Adipocyte (in vitro differentiated cells): ENCODE measurements at regions not wholly inside any gene's neighbourhood (a gene's known extent, or its start where the extent isn't known, plus 50 kb on each side); places are given as distances from the start of the nearest gene placed in this dataset.
"Not testable (repeated sequence)": the region's sequence is repeated elsewhere in the genome, so short reads cannot be mapped to it uniquely, and the experiment has no call there.

Source experiments
- DNase-seq: peaks from one replicate; pipeline ENCODE4 v3.0.0-alpha.2; 2015; ENCODE audit warnings: low read depth
- H3K27me3 ChIP-seq: replicated peaks from 2 replicates; pipeline ENCODE4 v1.7.0; 2013; ENCODE audit warnings: mild to moderate bottlenecking, low read length, moderate library complexity; ENCODE audit not compliant: control insufficient read depth, insufficient read depth
- H3K36me3 ChIP-seq: 2 replicates; pipeline ENCODE4 v1.7.0; 2013; ENCODE audit warnings: low read length, mild to moderate bottlenecking, moderate library complexity; ENCODE audit not compliant: control insufficient read depth, insufficient read depth, severe bottlenecking
- H3K4me1 ChIP-seq: 2 replicates; pipeline ENCODE4 v1.7.0; 2013; ENCODE audit warnings: mild to moderate bottlenecking, low read length, moderate library complexity; ENCODE audit not compliant: control insufficient read depth, insufficient read depth
- H3K4me3 ChIP-seq: 2 replicates; pipeline ENCODE4 v1.7.0; 2013; ENCODE audit warnings: mild to moderate bottlenecking, low read length, moderate library complexity
- H3K9ac ChIP-seq: 2 replicates; pipeline ENCODE4 v1.7.0; 2013; ENCODE audit warnings: mild to moderate bottlenecking, low read length, moderate library complexity
- H3K9me3 ChIP-seq: 2 replicates; pipeline ENCODE4 v1.7.0; 2013; ENCODE audit warnings: mild to moderate bottlenecking, low read length, moderate library complexity; ENCODE audit not compliant: control insufficient read depth

GRCh38 chr9:25381141-25381540, 297.1 kb downstream of the TUSC1 start:
- no peaks in the 10 kb centered on the region for H3K36me3 ChIP-seq
- no peak overlapping the region for H3K9ac ChIP-seq
- no peaks in the 10 kb centered on the region for H3K27me3 ChIP-seq
- H3K4me3 ChIP-seq: no peak overlapping the region
- peaks cover 6% of the 10 kb centered on the region for H3K4me1 ChIP-seq
- H3K9me3 ChIP-seq: no peaks in the 10 kb centered on the region
- DNase-seq: no peak

DNA sequence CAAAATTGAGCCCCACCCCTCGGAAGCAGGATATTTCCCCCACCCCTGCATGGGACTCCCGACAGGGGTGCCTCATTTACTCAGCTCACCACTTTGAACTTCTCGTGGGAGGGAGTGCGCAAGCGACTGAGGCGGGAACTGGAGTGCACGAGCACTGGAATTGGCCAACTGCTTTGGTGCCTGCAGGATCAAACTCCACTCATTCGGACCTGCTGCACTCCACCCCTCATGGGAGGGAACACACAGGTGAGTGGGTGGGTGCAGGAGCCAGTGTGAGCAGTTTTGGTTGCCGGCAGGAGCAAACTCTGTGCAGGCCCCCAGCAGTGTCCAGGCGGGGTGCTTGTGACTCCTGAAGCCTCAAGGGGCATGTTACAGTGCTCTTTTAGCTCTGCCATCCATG, 301.2 kb downstream of the TUSC1 start:
- no peak for DNase-seq
- Histone ChIP-seq H3K9ac (no peak overlapping the region), H3K27me3 (no peaks in the 10 kb centered on the region), H3K36me3 (no peaks in the 10 kb centered on the region), H3K9me3 (peaks cover 3% of the 10 kb centered on the region), H3K4me3 (no peak overlapping the region), H3K4me1 (peaks cover 6% of the 10 kb centered on the region)

- H3K36me3 ChIP-seq: no peaks in the 10 kb centered on the region
- H3K9ac ChIP-seq: no peak overlapping the region
- no peak for DNase-seq
- H3K4me3 ChIP-seq: no peak overlapping the region
- no peaks in the 10 kb centered on the region for H3K4me1 ChIP-seq
- no peaks in the 10 kb centered on the region for H3K27me3 ChIP-seq
- peaks cover 3% of the 10 kb centered on the region for H3K9me3 ChIP-seq
Observed at GRCh38 chr9:25374281-25374680, 304.0 kb downstream of the TUSC1 start.

DNA sequence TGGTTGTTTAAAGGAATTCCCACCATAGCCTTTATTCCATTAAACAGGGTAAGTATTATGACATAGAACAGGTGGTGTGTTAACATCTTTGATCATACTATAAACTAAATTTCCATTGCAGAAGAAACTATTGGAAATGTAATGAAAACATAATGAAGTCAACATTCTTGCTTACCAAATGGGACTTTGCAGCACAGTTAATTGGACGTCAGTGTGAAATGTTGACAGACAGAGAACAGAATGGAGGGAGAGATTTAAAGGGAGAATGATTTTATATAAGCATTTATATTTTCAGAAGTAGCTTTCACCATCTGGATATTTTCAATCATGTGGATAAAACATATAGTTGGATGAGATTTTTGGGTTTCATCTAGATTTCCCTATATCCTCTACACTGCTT, 311.3 kb downstream of the TUSC1 start:
- H3K4me1 ChIP-seq: no peaks in the 10 kb centered on the region
- no peak overlapping the region for H3K9ac ChIP-seq
- no peak overlapping the region for H3K4me3 ChIP-seq
- no peaks in the 10 kb centered on the region for H3K9me3 ChIP-seq
- no peaks in the 10 kb centered on the region for H3K27me3 ChIP-seq
- DNase-seq: no peak
- no peaks in the 10 kb centered on the region for H3K36me3 ChIP-seq

DNA sequence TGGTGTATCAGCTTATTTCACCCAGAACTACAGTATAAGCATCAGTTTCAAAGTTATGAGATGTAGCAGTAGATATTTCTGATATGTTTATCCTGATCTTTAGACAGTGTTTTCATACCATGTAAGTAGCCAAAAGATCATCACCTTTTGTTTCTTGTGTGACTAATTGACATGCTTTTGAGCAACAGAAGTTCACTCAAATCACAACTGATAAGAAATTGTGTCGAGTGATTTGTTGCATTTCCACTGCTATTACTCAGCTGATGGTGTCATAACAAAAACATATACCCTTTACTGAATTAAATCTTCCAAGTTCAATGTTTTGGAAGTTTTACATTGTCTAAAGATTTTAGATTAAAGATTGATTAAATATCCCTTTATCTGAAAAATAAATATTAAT, 324.5 kb downstream of the TUSC1 start:
- no peak overlapping the region for H3K9ac ChIP-seq
- H3K9me3 ChIP-seq: peaks cover 7% of the 10 kb centered on the region
- H3K4me3 ChIP-seq: no peak overlapping the region
- H3K36me3 ChIP-seq: no peaks in the 10 kb centered on the region
- H3K27me3 ChIP-seq: no peaks in the 10 kb centered on the region
- DNase-seq: no peak
- H3K4me1 ChIP-seq: no peaks in the 10 kb centered on the region

GRCh38 chr9:25350011-25350410, 328.2 kb downstream of the TUSC1 start:
- Histone ChIP-seq H3K4me3 (no peak overlapping the region), H3K9me3 (no peaks in the 10 kb centered on the region), H3K36me3 (no peaks in the 10 kb centered on the region), H3K9ac (no peak overlapping the region), H3K4me1 (no peaks in the 10 kb centered on the region), H3K27me3 (no peaks in the 10 kb centered on the region)
- DNase-seq: peak; percentile 0

DNA sequence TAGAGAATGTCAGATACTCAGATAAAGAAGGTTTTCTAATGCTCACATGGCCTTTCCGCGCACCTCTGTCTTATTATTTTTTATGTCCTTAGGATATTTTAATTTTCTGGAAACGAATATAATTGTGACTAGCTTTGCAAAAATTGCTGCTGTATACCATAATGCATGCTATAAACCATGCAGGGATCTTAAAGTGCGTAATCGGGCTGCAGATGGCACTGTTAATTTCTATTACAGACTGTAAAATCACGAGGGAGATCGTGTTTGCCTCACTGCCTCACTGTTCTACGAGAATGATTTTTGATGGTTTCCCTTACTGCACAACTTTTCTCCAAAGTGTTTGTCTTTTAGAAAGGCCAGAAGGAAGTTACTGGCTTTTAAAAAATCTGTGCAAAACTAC, 356.1 kb downstream of the TUSC1 start:
- DNase-seq: no peak
- Histone ChIP-seq H3K4me1 (no peaks in the 10 kb centered on the region), H3K4me3 (no peak overlapping the region), H3K9ac (no peak overlapping the region), H3K9me3 (no peaks in the 10 kb centered on the region), H3K36me3 (no peaks in the 10 kb centered on the region), H3K27me3 (no peaks in the 10 kb centered on the region)

DNA sequence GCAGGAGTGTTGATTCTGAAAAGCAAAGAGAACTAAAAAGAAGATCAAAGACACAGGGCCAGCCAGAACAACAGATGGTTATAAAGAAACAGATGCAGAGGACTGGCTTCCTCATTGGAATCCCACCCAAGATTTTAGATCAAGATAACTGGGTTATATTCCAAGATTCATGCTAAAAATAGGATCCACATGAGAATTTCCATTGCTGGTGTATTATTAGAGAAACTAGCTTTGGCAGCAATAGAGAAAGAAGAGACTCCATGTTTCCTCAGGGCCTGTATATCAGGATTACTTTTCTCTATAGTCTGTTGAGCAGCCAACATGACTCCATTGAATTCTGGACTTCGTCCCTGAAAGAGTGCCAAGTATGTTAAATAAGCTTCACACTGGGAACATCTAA, 367.3 kb downstream of the TUSC1 start:
- Histone ChIP-seq H3K4me3 (no peak overlapping the region), H3K27me3 (no peaks in the 10 kb centered on the region), H3K4me1 (no peaks in the 10 kb centered on the region), H3K9ac (no peak overlapping the region), H3K36me3 (no peaks in the 10 kb centered on the region), H3K9me3 (no peaks in the 10 kb centered on the region)
- no peak for DNase-seq

- no peak for DNase-seq
- no peaks in the 10 kb centered on the region for H3K36me3 ChIP-seq
- H3K9me3 ChIP-seq: no peaks in the 10 kb centered on the region
- H3K4me3 ChIP-seq: no peak overlapping the region
- H3K27me3 ChIP-seq: no peaks in the 10 kb centered on the region
- no peaks in the 10 kb centered on the region for H3K4me1 ChIP-seq
- no peak overlapping the region for H3K9ac ChIP-seq
Observed at GRCh38 chr9:25308549-25308948, 369.7 kb downstream of the TUSC1 start.

DNA sequence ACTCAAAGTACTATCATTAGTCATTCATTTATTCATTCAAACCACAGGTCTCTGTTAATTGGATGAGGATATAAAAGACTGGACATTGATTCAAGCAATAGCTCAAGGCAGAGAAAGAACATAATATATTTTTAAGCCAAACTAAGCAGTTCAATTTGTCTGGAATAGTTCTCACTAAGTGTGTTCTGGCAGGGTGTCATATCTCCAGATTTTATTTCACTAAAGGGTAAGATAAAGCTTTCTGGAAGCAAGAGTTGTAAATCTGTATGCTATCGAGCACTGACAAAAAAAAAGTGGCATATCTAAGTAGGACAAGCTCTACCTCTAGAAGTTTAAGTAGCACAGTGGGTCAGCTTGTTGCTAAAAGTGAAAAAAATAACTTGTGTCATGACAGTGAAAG, 375.6 kb downstream of the TUSC1 start:
- H3K36me3 ChIP-seq: no peaks in the 10 kb centered on the region
- no peaks in the 10 kb centered on the region for H3K9me3 ChIP-seq
- H3K27me3 ChIP-seq: no peaks in the 10 kb centered on the region
- H3K9ac ChIP-seq: no peak overlapping the region
- no peaks in the 10 kb centered on the region for H3K4me1 ChIP-seq
- no peak overlapping the region for H3K4me3 ChIP-seq
- DNase-seq: no peak

GRCh38 chr9:25288195-25288594, 390.0 kb downstream of the TUSC1 start:
- H3K9ac ChIP-seq, H3K4me1 ChIP-seq, DNase-seq, H3K27me3 ChIP-seq, H3K4me3 ChIP-seq, H3K36me3 ChIP-seq, H3K9me3 ChIP-seq: not testable (repeated sequence)

DNA sequence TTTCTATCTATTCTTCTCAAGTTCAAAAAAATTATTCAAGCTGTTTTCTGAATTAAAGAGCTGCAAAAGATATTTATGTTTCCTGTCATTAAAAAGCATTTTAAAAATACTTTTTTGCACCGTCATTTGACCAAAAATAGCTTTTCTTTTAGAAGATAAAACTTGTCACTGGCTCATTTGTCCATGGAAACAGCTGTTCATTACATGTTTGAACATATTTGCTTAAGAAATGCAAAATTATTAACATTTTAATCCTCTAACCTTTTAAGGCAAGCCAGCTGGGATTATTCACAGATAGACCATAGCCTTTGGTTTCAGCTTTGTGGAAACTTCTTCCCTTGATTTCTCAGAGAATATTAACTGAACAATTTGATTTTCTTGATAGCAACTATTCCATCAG, 393.9 kb downstream of the TUSC1 start:
- H3K9me3 ChIP-seq: no peaks in the 10 kb centered on the region
- no peak overlapping the region for H3K9ac ChIP-seq
- DNase-seq: no peak
- no peaks in the 10 kb centered on the region for H3K4me1 ChIP-seq
- no peaks in the 10 kb centered on the region for H3K36me3 ChIP-seq
- H3K27me3 ChIP-seq: no peaks in the 10 kb centered on the region
- H3K4me3 ChIP-seq: no peak overlapping the region
